Natural killer cell (primary cell): ENCODE measurements at regions not wholly inside any gene's neighbourhood (a gene's known extent, or its start where the extent isn't known, plus 50 kb on each side); places are given as distances from the start of the nearest gene placed in this dataset.

ENCODE experiments used
- ATAC-seq, 3 donors: fragments of 150-1000 bp in 2 of 3; fragments of 200-7000 bp in 1 of 3; cut with Tn5 transposase; 1 replicate in 1 of 3; 2 replicates in 2 of 3; pipeline ENCODE4 v1.10.0; 2021; ENCODE audit warnings: mild to moderate bottlenecking in 2 of 3, moderate library complexity in 2 of 3
- DNase-seq, 2 donors: peaks; one replicate each; pipeline versions ENCODE4 v3.0.0 to v3.0.0-alpha.2; 2013 to 2021; ENCODE audit warnings: mixed read lengths in 1 of 2
- H3K27ac ChIP-seq: one replicate; pipeline ENCODE4 v1.5.1; 2013; ENCODE audit warnings: mild to moderate bottlenecking, low read length
- H3K27me3 ChIP-seq: one replicate; pipeline ENCODE4 v1.6.1; 2013; ENCODE audit warnings: low read length; ENCODE audit not compliant: control insufficient read depth, insufficient read depth
- H3K36me3 ChIP-seq: one replicate; pipeline ENCODE4 v1.6.1; 2013; ENCODE audit warnings: low read length; ENCODE audit not compliant: control insufficient read depth, insufficient read depth
- H3K4me1 ChIP-seq: one replicate; pipeline ENCODE4 v1.6.1; 2013; ENCODE audit warnings: low read length; ENCODE audit not compliant: control insufficient read depth, insufficient read depth
- H3K4me3 ChIP-seq: one replicate; pipeline ENCODE4 v1.5.1; 2013; ENCODE audit warnings: low read length
- H3K9me3 ChIP-seq: one replicate; pipeline ENCODE4 v1.6.1; 2013; ENCODE audit warnings: low read length; ENCODE audit not compliant: control insufficient read depth, insufficient read depth
- H3K27ac Mint-ChIP-seq, 2 donors: one replicate each; pipeline ENCODE4 v1.8.0; 2022; ENCODE audit warnings: mild to moderate bottlenecking in 2 of 2, mixed read lengths in 2 of 2, moderate library complexity in 1 of 2
- H3K27me3 Mint-ChIP-seq, 2 donors: one replicate each; pipeline ENCODE4 v1.8.0; 2022; ENCODE audit warnings: low read depth in 2 of 2, mixed read lengths in 2 of 2
- H3K36me3 Mint-ChIP-seq: one replicate; pipeline ENCODE4 v1.8.0; 2022; ENCODE audit warnings: mixed read lengths
- H3K4me1 Mint-ChIP-seq, 2 donors: one replicate each; pipeline ENCODE4 v1.8.0; 2022; ENCODE audit warnings: mixed read lengths in 2 of 2
- H3K4me3 Mint-ChIP-seq: one replicate; pipeline ENCODE4 v1.8.0; 2022; ENCODE audit warnings: mild to moderate bottlenecking, moderate library complexity, mixed read lengths
- H3K9me3 Mint-ChIP-seq, 2 donors: one replicate each; pipeline ENCODE4 v1.8.0; 2022; ENCODE audit warnings: mixed read lengths in 2 of 2
- WGBS: methylation state at CpG from one replicate; pipeline ENCODE4 v1.1.7; 2013; ENCODE audit warnings: missing lambda C conversion rate; ENCODE audit not compliant: insufficient coverage; 5-methylcytosine and 5-hydroxymethylcytosine counted together
- intact Hi-C: fragments of 100-400 bp; cut with micrococcal nuclease; formaldehyde crosslinking; loops from one replicate; pipeline ENCODE4 v1.14.2; 2022
- TF ChIP-seq, protein P1 (sequence below): fragments of 200-600 bp; IDR thresholded peaks from one replicate; pipeline ENCODE4 v1.8.0; 2022; ENCODE audit warnings: antibody characterized with exemption

DNA sequence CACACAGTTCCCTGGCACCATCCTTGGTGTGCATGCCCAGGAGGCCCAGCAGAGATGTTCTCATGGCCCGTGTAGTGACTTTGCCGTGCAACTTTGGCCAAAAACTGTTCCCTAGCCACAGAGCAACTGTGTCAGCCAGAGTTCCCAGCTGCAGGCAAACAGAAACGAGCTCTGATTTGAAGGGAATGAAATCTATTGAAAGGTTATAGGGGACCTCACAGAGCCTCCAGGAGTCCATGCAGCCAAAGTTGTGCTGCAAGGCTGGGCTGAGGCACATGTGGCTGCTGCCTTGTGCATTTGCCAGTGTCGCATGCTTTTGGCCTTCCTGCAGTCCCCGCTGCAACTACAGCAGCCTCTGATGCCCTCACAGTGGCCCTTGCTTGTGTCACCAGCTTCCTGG, 70.5 kb downstream of the PLXNA1 start:
- Histone ChIP-seq H3K27ac (no peak overlapping the region), H3K9me3 (no peaks in the 10 kb centered on the region), H3K36me3 (no peaks in the 10 kb centered on the region), H3K4me3 (no peak overlapping the region), H3K4me1 (no peaks in the 10 kb centered on the region), H3K27me3 (no peaks in the 10 kb centered on the region)
- peaks cover 0 to 5% of the 10 kb centered on the region in 2 donors for H3K9me3 Mint-ChIP-seq
- H3K27ac Mint-ChIP-seq: no peak overlapping the region
- intact Hi-C loops: no loop called here
- DNase-seq (no peak), ATAC-seq (no peak)
- H3K4me1 Mint-ChIP-seq: no peaks in the 10 kb centered on the region
- TF ChIP-seq, protein P1, sequence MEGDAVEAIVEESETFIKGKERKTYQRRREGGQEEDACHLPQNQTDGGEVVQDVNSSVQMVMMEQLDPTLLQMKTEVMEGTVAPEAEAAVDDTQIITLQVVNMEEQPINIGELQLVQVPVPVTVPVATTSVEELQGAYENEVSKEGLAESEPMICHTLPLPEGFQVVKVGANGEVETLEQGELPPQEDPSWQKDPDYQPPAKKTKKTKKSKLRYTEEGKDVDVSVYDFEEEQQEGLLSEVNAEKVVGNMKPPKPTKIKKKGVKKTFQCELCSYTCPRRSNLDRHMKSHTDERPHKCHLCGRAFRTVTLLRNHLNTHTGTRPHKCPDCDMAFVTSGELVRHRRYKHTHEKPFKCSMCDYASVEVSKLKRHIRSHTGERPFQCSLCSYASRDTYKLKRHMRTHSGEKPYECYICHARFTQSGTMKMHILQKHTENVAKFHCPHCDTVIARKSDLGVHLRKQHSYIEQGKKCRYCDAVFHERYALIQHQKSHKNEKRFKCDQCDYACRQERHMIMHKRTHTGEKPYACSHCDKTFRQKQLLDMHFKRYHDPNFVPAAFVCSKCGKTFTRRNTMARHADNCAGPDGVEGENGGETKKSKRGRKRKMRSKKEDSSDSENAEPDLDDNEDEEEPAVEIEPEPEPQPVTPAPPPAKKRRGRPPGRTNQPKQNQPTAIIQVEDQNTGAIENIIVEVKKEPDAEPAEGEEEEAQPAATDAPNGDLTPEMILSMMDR: no peak
- H3K4me3 Mint-ChIP-seq: no peak overlapping the region
- 81% methylated on average over 5 of the region's 5 CpGs for WGBS
- peaks cover 3 to 9% of the 10 kb centered on the region in 2 donors for H3K27me3 Mint-ChIP-seq
- no peaks in the 10 kb centered on the region for H3K36me3 Mint-ChIP-seq

DNA sequence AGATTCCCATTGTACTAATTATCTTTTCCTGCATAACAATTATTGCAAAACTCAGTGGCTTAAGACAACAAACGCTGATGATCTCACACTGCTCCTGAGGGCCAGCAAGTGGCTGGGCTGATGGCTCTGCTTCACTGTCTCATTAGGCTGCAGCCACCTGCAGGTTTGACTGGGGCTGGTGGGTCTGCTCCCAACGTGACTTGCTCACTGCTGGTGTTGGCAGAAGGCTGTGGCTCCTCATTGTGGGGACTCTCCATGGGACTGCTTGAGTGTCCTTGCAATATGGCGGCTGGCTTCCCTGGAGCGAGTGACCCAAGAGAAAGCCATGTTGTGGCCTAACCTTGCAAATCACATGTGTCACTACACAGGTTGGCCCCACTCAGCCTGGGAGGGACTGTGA, 71.1 kb downstream of the PLXNA1 start:
- no peaks in the 10 kb centered on the region for H3K36me3 ChIP-seq
- no peaks in the 10 kb centered on the region for H3K27me3 ChIP-seq
- Mint-ChIP-seq H3K4me3 (no peak overlapping the region), H3K4me1 (no peaks in the 10 kb centered on the region), H3K27me3 (peaks cover 3 to 8% of the 10 kb centered on the region in 2 donors), H3K9me3 (peaks cover 0 to 5% of the 10 kb centered on the region in 2 donors), H3K36me3 (no peaks in the 10 kb centered on the region), H3K27ac (no peak overlapping the region)
- TF ChIP-seq, protein P1: no peak
- intact Hi-C loops: no loop called here
- H3K27ac ChIP-seq: no peak overlapping the region
- H3K4me1 ChIP-seq: no peaks in the 10 kb centered on the region
- WGBS: 85% methylated on average over 4 of the region's 4 CpGs
- DNase-seq (no peak), ATAC-seq (no peak)
- H3K4me3 ChIP-seq: no peak overlapping the region
- H3K9me3 ChIP-seq: no peaks in the 10 kb centered on the region

DNA sequence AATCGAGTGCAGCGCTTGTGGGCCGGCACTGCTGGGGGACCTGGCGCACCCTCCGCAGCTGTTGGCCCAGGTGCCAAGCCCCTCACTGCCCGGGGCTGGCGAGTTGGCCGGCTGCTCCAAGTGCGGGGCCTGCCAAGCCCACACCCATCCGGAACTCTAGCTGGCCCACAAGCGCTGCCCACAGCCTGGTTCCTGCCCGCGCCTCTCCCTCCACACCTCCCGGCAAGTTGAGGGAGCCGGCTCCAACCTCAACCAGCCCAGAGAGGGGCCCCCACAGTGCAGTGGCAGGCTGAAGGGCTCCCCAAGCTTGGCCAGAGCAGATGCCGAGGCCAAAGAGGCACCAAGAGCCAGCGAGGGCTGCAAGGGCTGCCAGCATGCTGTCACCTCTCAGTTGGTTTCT, 73.4 kb downstream of the PLXNA1 start:
- DNase-seq (no peak), ATAC-seq (no peak)
- Mint-ChIP-seq H3K4me1 (no peaks in the 10 kb centered on the region), H3K27me3 (peaks cover 3 to 20% of the 10 kb centered on the region in 2 donors), H3K27ac (no peak overlapping the region), H3K36me3 (no peaks in the 10 kb centered on the region), H3K9me3 (peaks cover 0 to 5% of the 10 kb centered on the region in 2 donors), H3K4me3 (no peak overlapping the region)
- H3K27ac ChIP-seq: no peak overlapping the region
- WGBS: 89% methylated on average over 17 of the region's 17 CpGs
- H3K36me3 ChIP-seq: no peaks in the 10 kb centered on the region
- H3K4me1 ChIP-seq: no peaks in the 10 kb centered on the region
- H3K27me3 ChIP-seq: no peaks in the 10 kb centered on the region
- intact Hi-C loops: no loop called here
- H3K4me3 ChIP-seq: no peak overlapping the region
- no peaks in the 10 kb centered on the region for H3K9me3 ChIP-seq
- TF ChIP-seq, protein P1: no peak

DNA sequence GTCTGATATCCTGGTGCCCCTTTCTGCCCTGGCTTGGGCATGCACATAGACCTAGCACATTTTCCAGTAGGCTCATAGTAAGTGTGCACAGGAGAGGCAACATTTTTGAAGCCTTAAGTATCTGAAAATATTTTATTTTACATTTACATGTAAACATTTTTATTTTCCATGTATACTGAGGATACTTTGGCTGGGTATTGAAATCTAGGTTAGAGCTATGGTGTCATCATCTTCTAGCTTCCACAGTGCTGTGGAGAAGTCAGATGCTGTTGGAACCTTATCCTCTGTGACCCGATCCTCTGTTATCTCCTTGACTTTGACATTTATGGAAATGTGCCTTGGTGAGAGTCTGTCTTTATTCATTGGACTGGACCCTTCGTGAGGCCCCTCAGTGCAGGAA, 74.1 kb downstream of the PLXNA1 start:
- no peak for ATAC-seq
- Histone ChIP-seq H3K4me3 (no peak overlapping the region), H3K9me3 (no peaks in the 10 kb centered on the region), H3K27ac (no peak overlapping the region), H3K4me1 (no peaks in the 10 kb centered on the region), H3K36me3 (no peaks in the 10 kb centered on the region), H3K27me3 (no peaks in the 10 kb centered on the region)
- H3K9me3 Mint-ChIP-seq: peaks cover 0 to 5% of the 10 kb centered on the region in 2 donors
- intact Hi-C loops: no loop called here
- H3K36me3 Mint-ChIP-seq: no peaks in the 10 kb centered on the region
- H3K4me3 Mint-ChIP-seq: no peak overlapping the region
- no peak overlapping the region for H3K27ac Mint-ChIP-seq
- DNase-seq: no peak
- H3K27me3 Mint-ChIP-seq: peaks cover 6 to 27% of the 10 kb centered on the region in 2 donors
- H3K4me1 Mint-ChIP-seq: no peaks in the 10 kb centered on the region
- TF ChIP-seq, protein P1: no peak
- WGBS: 73% methylated on average over 2 of the region's 2 CpGs
